ENCODE measurements at regions not wholly inside any gene's neighbourhood (a gene's known extent, or its start where the extent isn't known, plus 50 kb on each side); places are given as distances from the start of the nearest gene placed in this dataset.

- DNase-seq (ENCODE audit: low read depth, low spot score) = no peak
Observed at GRCh38 chr6:133835901-133836300, 53.0 kb upstream of the TCF21 start.

- DNase-seq (ENCODE audit: low read depth, low spot score) = no peak
Observed at GRCh38 chr6:133837801-133838349, 51.0 kb upstream of the TCF21 start.

Measured in brain pericyte (primary cell).